Endothelial cell (in vitro differentiated cells): ENCODE measurements at regions not wholly inside any gene's neighbourhood (a gene's known extent, or its start where the extent isn't known, plus 50 kb on each side); places are given as distances from the start of the nearest gene placed in this dataset.

Source experiments
- DNase-seq: peaks from one replicate; pipeline ENCODE4 v3.0.0; 2021; ENCODE audit warnings: low spot score
- H3K27ac Mint-ChIP-seq: one replicate; pipeline ENCODE4 v1.8.0; 2021; ENCODE audit warnings: mixed read lengths, inconsistent platforms; ENCODE audit not compliant: unreplicated experiment
- H3K27me3 Mint-ChIP-seq: one replicate; pipeline ENCODE4 v1.8.0; 2021; ENCODE audit warnings: mild to moderate bottlenecking, moderate library complexity, mixed read lengths, inconsistent platforms; ENCODE audit not compliant: unreplicated experiment
- H3K36me3 Mint-ChIP-seq: one replicate; pipeline ENCODE4 v1.8.0; 2021; ENCODE audit warnings: mild to moderate bottlenecking, low read depth, mixed read lengths, inconsistent platforms; ENCODE audit not compliant: unreplicated experiment
- H3K4me1 Mint-ChIP-seq: one replicate; pipeline ENCODE4 v1.8.0; 2021; ENCODE audit warnings: mild to moderate bottlenecking, mixed read lengths, inconsistent platforms; ENCODE audit not compliant: unreplicated experiment
- H3K4me3 Mint-ChIP-seq: one replicate; pipeline ENCODE4 v1.8.0; 2021; ENCODE audit warnings: mild to moderate bottlenecking, mixed read lengths, inconsistent platforms; ENCODE audit not compliant: unreplicated experiment
- H3K9me3 Mint-ChIP-seq: one replicate; pipeline ENCODE4 v1.8.0; 2021; ENCODE audit warnings: mixed read lengths, inconsistent platforms; ENCODE audit not compliant: unreplicated experiment
- TF ChIP-seq, protein P1 (sequence below): fragments of 200-600 bp; sonication (generic); IDR thresholded peaks from one replicate; pipeline ENCODE4 v1.5.0; 2021; ENCODE audit warnings: antibody characterized with exemption; ENCODE audit not compliant: unreplicated experiment

- Mint-ChIP-seq H3K4me1 (no peaks in the 10 kb centered on the region), H3K36me3 (no peaks in the 10 kb centered on the region), H3K4me3 (no peak overlapping the region), H3K9me3 (no peaks in the 10 kb centered on the region), H3K27me3 (no peaks in the 10 kb centered on the region), H3K27ac (no peak overlapping the region)
- no peak for DNase-seq
- TF ChIP-seq, protein P1, sequence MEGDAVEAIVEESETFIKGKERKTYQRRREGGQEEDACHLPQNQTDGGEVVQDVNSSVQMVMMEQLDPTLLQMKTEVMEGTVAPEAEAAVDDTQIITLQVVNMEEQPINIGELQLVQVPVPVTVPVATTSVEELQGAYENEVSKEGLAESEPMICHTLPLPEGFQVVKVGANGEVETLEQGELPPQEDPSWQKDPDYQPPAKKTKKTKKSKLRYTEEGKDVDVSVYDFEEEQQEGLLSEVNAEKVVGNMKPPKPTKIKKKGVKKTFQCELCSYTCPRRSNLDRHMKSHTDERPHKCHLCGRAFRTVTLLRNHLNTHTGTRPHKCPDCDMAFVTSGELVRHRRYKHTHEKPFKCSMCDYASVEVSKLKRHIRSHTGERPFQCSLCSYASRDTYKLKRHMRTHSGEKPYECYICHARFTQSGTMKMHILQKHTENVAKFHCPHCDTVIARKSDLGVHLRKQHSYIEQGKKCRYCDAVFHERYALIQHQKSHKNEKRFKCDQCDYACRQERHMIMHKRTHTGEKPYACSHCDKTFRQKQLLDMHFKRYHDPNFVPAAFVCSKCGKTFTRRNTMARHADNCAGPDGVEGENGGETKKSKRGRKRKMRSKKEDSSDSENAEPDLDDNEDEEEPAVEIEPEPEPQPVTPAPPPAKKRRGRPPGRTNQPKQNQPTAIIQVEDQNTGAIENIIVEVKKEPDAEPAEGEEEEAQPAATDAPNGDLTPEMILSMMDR: no peak
These were observed 781.7 kb downstream of the TRHDE start for GRCh38 chr12:73053893-73054292.

- H3K27ac Mint-ChIP-seq: no peak overlapping the region
- H3K27me3 Mint-ChIP-seq: no peaks in the 10 kb centered on the region
- no peaks in the 10 kb centered on the region for H3K4me1 Mint-ChIP-seq
- no peaks in the 10 kb centered on the region for H3K36me3 Mint-ChIP-seq
- H3K4me3 Mint-ChIP-seq: no peak overlapping the region
- TF ChIP-seq, protein P1: no peak
- DNase-seq: no peak
- H3K9me3 Mint-ChIP-seq: no peaks in the 10 kb centered on the region
These were observed 785.3 kb downstream of the TRHDE start for GRCh38 chr12:73057428-73057827.

GRCh38 chr12:73065913-73066312 is 793.7 kb downstream of the TRHDE start:
- Mint-ChIP-seq H3K4me1 (no peaks in the 10 kb centered on the region), H3K9me3 (no peaks in the 10 kb centered on the region), H3K4me3 (no peak overlapping the region), H3K36me3 (no peaks in the 10 kb centered on the region), H3K27ac (no peak overlapping the region), H3K27me3 (no peaks in the 10 kb centered on the region)
- no peak for DNase-seq
- TF ChIP-seq, protein P1: no peak

DNA sequence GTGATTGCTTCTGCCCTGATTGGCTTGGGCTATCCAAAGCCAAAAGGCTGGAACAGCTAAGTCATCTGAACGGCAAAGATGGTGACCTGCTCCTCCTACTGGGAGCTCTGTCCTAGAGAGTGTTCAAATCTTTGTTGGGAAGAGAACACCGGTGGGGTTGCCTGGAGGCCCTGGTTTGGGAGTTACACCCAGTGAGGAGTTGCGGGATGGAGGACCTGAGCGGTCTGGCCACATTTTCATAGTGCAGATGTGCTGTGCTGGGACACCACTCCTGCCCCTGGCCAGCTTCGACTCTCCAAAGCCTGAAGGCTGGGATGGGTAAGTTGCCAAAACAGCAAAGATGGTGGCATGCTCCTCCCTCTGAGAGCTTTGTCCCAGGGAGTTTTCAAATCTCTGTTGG is 795.4 kb downstream of the TRHDE start:
- no peak for DNase-seq
- Mint-ChIP-seq H3K27me3 (no peaks in the 10 kb centered on the region), H3K4me3 (no peak overlapping the region), H3K9me3 (no peaks in the 10 kb centered on the region), H3K4me1 (no peaks in the 10 kb centered on the region), H3K36me3 (no peaks in the 10 kb centered on the region), H3K27ac (no peak overlapping the region)
- TF ChIP-seq, protein P1: no peak

DNA sequence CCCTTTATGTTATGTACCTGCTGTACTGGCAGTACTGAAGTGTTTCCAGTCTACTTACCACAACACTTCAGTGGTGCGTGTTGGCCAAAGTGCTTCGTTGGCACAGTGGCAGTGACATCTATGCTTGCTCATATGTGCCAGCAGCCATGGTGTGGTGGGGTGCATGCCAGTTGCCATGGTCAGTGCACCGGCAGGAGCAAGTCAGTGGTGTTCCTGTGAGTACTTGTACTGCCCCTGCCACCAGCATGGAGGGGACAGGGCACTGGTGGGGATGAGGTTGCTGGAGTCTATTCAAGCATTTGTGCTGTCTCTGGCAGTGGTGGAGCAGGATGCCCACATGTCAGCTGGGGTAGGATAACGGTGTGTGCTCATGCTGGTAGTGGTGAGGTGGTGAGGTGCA is 800.0 kb downstream of the TRHDE start:
- Mint-ChIP-seq H3K27me3 (no peaks in the 10 kb centered on the region), H3K4me1 (no peaks in the 10 kb centered on the region), H3K27ac (no peak overlapping the region), H3K36me3 (no peaks in the 10 kb centered on the region), H3K4me3 (no peak overlapping the region), H3K9me3 (no peaks in the 10 kb centered on the region)
- TF ChIP-seq, protein P1: no peak
- no peak for DNase-seq
